ENCODE measurements at regions not wholly inside any gene's neighbourhood (a gene's known extent, or its start where the extent isn't known, plus 50 kb on each side); places are given as distances from the start of the nearest gene placed in this dataset.
"Not testable (repeated sequence)": the region's sequence is repeated elsewhere in the genome, so short reads cannot be mapped to it uniquely, and the experiment has no call there.

DNA sequence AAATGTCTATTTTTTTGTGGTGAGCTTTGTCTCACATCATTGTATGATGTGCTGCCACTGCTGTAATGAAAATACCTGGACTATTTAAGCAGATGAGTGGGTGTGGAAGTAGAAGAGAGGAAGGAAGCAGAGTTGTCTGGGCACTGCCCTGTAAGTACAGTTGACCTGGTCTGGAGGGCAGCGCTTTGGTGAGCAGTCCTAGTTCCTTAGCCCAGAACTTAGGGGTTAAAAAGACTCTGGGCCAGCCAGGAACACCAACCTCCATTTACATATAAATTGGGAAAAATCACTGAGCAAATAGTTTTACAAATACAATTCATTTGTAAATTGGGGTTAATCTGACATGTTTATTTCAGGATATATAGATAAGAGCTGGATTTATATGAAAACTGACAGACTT lies 347.1 kb upstream of the FAT1 start:
- DNase-seq = no peak

DNA sequence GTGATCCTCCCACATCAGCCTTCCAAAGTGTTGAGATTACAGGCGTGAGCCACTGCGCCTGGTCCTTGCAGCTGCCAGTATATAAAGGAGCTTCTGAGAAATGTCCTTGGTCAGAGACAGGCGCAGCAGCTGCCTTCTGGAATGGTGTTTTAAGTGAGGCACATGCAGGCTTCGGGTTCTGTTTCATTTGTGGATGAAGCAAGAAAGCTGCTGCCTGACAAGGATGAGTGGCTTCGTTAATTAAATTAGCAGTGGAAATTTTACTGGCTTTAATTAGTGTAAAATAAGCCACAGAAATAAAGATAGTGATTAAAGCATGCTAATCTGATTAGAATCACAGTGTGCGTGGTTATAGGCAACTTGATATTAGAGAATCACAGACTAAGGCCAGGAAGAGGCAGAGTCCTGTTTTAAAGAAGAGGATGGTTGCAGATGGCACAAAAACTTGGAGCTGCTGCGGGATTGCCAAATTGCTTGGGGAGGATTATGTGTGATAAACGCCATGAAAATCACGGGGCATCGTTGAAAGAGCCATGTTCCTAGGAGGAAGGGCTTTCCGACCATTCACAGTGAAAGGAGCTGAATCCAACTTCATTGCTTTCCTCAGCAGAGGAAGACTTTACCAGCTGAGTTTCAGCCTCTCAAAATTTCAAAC lies 348.4 kb upstream of the FAT1 start:
- no peak for DNase-seq

DNA sequence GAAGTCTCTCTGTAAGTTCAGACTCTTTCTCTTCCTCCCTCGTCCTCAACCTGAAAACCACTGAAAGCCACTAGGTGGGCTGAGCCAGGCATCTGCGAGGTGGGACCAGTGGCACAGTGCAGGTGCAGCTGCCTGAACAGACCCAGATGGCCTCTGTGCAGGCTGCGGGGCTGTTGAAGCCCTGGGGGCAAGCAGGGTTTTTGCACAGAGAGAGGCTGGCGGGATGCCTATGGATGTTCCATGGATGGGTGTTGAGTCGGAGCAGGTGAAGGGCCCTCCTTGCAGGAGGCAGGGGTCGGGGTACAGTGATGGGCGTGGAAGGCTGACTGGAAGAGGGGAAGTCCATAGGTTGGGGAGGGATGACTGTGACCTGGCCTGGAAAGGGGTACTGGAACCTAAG lies 350.2 kb upstream of the FAT1 start:
- no peak for DNase-seq

DNA sequence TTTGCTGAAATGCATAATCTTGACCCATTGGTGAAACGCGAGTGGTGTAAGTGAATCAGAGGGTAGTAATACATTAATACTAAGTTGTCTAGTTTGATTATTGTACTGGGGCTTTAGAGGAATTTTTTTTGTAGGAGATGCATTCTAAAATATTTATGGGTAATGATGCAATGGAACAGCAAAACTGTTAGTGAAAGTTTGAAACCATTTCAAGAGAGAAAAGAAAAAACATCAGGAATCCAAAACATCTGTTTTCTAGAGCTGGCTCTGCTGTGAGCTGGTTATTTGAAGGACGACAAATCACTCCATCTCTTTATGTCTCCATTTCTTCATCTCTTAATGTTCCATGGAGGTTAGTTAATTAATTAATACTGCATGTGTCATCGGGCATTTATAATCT lies 351.9 kb upstream of the FAT1 start:
- DNase-seq = no peak

DNA sequence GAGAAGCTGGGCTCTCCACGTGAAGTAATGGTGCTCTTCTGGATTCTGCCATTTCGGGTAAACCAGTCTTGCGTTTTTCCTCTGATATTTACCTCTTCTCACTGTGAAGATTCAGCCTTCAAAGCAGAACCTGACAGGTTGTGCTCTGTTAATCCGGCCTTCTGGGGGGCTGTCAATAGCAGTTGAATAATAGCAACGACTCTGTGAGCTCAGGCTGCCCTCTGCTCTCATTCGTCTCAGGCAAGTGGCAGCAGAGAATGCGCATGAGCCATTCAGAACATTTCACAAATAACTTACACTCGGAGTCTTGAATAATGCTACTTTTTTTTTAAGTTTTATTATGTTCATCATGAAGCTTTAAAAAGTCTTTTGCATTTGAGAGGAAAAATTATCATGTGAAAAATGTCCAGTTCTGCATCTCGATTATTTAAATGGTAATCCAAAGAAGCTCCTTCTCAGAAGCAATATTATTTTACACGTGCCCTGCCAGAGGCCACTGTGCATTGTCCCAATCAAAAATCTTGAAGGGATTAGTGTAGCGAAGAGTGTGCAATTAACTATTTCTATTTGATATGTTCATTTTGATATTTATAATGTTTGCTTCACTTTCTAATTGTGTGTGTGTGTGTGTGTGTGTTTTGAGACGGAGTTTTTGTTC lies 354.2 kb upstream of the FAT1 start:
- no peak for DNase-seq

DNA sequence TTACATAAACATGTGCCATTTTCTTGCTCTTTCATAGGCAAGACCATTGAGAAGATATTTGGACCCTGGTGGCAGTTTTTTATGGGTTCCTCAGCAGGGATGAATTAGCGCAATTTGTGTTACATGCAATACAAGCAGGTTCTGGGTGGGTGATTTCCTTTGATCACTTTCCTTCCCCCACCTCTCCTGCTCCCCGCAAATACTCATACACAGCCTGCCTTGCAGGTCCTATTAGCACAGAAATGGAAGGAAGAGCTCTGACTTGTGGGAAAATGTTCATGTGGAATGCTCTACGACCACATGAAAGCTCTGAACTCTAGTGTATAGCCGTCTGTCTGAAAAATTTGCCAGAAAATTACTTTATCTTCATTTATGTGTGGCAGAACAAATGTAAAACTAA lies 361.0 kb upstream of the FAT1 start:
- no peak for DNase-seq

DNA sequence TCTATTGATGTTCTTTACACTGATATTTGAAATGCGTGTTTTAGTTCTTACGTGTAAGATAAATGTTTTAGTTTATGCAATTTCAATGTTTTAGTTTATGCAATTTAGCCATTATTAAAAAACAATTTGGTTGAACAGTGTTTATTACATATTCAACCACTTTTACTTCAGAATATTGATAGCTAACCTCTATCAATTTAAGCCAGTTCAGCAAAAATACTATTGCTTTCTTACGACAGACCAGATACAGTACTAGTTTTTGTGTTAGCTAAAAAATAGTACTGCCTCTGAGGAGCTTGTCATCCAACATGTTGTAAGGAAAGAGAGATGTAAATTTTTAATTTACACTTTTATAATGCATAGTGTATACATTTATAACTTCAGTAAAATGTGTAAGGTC lies 361.7 kb upstream of the FAT1 start:
- no peak for DNase-seq

DNA sequence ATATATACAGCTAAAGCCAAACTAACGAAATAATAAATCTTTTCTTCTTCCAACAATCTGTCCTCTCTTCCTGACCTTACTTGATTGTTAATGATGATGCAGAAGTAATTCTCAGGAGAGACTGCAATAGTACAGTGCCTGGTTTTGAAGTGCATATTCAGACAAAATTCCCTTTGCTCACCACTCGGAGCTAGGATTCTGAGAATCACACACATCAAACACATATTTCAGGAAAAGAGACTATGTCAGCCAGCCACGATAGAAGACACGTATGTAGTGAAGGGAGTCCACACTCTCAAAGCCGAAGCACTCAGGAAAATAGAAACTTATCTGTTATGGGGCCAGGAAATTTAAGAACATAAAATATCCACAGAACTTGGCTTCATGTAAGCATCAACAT lies 362.5 kb upstream of the FAT1 start:
- DNase-seq = no peak

DNA sequence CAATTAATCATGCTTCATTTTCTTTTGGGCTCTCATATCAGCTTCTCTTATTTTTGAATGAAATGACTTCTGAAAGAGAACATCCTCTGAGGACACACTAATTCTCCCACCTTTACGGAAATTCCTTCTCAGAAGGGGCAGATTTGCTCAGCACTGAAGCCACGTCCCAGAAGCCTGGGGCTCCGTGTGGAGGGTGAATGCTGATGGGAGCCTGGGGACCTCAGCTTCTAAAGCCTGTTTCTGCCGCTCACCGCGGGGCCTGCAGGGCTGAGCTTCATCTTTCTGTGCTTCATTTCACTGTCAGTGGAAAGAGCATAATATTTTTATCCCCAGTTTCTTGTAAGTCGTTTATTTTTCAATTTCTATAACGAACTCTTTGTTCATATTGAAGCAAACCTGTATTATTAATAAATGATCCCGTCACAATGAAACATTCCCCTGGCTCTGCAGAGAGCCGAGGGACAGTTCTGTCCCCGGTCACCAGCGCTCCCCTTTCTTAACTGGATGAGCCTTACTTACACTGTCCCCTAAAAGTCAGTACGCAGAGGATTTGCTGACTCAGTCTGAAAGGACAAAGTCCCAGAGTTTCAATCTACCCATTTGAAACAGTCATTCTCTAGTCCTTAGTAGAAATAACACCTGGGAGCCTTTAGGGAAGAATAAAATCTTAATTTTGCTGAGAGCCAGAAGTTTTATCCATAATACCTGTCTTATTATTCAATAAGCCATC lies 364.6 kb upstream of the FAT1 start:
- no peak for DNase-seq

DNA sequence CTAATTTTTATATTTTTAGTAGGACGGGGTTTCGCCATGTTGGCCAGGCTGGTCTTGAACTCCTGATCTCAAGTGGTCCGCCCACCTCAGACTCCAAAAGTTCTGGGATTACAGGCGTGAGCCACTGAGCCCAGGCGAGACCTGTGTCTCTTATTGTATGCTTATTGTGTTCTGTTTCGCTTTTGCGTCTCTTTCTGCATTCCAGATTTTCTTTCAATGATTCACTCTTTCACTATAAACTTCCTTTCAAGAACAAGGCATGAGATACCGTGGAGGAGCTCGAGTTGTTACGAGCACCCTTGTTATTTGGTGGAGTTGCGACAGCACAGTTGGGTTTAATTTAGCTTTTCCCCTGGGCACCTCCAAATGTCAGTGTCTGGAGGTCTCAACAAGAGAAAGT lies 366.7 kb upstream of the FAT1 start:
- DNase-seq = no peak

DNA sequence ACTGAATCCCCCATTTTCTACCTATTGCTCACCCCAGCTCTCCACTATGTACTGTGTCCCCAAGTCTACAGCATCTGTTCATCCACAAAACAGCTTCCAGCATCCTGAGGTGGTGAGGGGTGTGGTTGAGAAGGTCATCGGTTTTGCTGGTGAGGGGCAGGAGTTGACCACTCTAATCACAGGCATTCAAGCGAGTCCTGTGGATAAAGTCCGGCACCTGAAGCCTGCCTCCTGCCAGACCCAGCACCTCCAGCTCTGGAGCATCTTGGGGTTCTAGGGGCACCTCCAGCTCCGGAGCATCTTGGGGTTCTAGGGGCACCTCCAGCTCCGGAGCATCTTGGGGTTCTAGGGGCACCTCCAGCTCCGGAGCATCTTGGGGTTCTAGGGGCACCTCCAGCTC lies 367.2 kb upstream of the FAT1 start:
- not testable (repeated sequence) for DNase-seq

DNA sequence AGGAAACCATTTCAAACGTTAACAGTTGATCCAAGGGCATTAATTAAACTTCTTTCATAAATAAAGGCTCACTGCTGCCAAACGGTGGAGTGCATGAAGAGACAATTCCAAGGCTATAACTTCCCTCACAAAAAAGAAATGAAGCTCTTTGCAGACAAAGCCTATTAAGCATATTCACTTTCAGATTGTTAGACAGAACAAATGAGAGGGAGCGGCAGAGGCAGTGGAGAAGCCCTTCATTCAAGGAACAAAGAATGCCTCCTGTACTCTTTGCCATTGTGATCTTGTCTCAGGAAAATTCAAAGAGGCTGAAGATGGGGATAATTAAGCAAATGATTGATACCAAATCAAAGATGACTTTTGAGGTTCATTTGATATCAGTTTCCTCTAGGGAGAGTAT lies 370.5 kb upstream of the FAT1 start:
- DNase-seq = no peak

DNA sequence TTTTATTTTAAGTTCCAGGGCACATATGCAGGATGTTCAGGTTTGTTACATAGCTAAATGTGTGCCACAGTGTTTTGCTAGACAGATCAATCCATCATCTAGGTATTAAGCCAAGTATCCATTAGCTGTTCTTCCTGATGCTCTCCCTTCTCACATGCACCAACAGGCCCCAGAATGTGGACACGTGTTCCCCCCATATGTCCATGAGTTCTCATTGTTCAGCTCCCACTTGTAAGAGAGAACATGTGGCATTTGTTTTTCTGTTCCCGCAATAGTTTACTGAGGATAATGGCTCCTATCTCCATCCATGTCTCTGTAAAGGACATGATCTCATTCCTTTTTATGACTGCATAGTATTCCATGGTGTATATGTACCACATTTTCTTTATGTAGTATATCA lies 374.8 kb upstream of the FAT1 start:
- DNase-seq = no peak

DNA sequence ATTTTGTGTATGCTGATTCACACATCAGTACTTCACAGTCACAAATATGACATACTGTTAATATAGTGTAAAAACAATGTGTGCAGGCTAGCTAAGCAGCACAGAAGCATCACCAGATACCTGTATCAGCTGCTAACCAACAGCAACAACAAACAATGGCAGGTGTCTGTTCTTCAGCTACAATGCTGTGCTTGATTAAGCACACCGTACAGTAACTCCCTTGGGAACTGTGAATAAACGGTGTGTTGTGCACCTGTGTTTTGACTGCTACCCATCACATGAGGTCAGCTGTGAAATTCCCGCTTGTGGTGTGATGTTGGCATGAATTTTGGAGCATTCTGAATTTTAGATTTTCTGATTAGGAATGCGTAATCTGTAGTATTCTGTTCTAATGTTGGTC lies 379.7 kb upstream of the FAT1 start:
- DNase-seq = no peak

DNA sequence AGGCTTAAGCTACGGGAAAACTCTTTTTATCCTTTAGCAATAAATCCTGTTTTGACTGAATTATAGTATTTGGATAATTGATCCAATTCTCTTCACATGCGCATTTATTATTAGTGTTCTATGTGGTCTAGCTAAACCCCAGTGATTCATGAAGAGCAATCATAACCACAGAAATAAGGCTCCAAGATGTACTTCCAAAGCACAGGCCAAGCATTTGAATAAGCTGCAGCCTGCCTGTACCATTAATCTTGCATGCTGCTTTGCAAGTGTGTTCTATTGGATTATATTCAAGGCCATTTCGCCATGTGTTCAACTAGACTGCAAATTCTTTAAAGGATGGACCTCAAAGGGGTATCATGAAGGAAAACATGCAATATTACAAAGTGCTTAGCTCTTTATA lies 385.2 kb upstream of the FAT1 start:
- DNase-seq = no peak

DNA sequence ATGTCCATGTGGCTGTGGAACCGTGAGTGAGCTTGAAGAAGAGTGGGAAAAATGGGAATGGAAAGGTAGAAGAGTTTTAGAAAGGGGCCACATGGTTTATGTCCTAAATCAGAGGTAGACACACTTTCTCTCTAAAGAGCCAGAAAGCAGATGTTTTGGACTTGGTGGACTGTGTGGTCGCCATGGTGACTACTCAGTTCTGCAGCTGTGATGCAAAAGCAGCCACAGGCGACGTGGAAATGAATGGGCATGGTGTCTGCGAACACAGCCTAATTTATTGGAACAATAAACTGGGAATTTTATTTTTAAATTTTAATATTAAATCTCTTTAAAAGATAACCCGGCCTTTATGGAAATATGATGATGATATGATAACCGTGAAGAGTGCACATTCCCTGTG lies 386.0 kb upstream of the FAT1 start:
- no peak for DNase-seq

DNA sequence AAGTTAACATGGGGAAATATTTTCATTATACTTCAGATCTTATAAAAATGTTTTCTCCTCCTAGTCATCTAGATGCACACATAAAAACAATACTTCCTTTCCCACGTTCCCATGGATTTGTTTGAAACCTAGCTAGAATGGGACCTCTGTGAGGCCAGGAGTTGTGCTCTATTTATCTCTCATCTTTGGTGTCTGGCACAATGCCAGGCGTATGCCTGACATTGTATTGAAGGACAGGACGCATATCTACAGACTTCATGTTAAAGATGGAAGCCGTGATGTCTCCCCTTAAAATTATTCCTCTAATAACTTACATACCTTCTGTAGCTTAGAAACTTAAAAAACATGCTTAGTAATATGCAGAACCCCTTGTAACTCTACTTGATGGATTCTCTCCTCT lies 394.5 kb upstream of the FAT1 start:
- no peak for DNase-seq

DNA sequence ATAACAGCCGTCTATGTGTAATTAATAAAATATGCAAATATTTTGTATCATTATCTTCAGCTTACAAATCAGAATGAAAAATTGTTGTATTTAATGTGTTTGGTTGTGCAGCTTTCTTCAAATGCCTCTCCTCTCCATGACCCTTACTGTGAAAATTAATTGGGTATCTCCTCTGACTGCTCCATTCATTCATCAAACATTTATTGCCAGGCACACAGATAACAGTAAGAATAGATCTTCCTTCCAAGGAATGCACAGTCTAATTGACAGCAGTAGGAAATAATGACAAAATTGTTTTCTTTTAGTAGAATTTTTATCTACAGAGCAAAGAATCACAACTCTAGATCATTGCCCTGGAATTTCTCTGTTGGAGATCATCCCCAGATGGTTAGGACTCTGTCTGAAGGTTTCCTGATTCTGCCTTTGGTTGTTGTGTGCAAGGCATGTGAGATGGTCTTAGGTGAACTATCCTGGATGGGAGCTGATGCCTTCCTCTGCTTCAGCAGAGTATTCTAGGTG lies 395.0 kb upstream of the FAT1 start:
- DNase-seq = no peak

DNA sequence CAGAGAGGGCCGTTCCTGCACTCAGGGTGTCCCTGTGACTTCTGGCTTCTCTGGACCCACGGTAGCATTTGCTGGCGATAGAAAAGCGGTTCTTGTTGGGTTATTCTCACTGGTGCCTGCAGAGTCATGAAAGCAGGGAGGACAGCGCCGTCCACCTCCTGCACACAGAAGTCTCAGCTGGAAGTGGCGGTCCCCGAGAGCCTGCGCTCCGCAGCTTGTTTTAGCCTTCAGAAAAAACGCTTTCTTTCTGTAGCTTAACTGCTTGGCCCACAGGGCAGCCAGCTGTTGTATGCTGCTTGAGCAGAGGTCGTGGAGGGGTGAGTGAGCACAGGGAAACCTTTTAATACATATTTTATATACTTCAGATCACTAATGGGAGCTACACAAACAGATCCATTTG lies 400.7 kb upstream of the FAT1 start:
- no peak for DNase-seq

DNA sequence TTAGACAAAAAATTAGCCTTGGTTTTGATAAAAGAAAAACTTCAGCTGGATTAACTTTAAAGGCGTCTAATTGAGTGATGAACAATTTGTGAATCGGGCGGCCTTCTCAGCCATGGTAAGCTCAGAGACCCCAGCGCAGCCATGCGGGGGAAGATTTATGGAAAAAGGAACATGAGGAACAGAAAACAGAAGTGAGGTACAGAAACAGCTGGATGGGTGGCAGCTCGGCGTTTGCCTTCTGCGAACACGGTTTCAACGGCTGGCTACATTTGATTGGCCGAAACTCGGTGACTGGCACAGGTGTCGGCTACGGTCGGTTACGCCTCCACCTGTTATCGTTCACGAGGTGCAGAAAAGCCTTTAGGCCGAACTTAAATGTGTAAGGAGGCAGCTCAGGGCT lies 401.4 kb upstream of the FAT1 start:
- no peak for DNase-seq

DNA sequence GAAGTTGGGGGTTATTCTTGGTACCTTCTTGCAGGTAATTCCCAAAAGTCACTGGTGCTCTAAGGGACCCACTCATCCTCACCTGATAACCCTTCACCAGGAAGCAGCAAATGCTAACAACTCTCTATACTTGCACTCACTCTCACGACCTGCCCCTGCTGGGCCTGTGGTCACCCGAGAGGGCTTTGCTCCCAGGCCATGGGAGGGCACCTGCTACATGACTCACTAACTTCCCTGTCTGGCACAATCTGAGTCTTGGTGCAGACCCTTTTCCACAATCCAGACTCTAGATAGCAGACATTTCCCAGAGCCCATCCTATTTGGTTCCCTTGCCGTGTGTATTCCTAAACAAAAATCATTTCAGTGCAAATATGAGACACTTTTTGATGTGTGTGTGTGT lies 403.8 kb upstream of the FAT1 start:
- DNase-seq = no peak

DNA sequence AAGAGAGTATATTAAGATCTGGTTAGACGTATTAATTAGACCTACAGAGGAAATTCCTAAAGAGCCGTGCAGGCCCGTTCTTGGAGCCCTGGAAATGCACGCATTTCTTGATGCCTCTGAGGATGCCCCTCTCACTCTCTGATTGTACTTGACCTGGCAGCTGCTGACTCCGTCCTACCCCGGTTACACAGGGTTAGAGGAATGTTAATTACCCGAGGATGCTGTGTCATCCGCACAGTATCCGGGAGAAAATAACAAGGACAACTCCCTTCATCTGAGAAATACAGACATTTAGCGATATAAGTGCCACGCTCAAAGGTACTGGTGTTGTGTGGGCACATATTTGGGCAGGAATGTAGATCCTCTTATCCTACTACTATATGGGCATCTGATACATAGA lies 404.6 kb upstream of the FAT1 start:
- DNase-seq = no peak

DNA sequence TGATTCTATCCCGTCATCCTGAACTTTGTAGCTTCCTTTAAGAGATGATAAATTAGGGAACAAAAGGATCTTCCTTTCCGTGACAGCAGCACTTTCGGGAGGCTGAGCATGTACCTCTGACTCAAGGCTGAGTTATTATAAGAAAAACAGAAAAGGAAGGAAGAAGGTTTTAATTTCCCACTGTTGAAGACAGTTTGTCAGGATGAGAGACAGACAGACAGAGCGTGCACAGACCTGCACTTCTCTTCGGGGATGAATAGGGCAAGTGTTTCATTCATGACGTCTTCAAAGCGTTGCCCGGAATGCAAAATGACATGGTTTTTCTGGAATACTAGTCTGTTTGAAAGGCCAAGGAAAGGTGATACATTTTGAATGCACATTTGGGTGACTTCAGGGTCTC lies 405.3 kb upstream of the FAT1 start:
- no peak for DNase-seq

DNA sequence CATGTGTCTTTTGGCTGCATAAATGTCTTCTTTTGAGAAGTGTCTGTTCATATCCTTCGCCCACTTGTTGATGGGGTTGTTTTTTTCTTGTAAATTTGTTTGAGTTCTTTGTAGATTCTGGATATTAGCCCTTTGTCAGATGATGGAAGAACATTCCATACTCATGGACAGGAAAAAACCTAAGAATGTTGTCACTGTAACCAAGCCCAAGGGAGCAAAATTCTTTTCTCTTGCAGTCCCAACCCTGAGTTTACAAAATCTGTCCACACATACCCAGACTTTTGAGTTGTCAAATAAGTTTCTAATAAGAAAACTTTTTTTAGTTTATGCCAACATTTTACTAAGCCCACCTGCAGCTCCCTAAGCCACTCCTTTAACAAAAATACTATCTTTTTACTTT lies 408.2 kb upstream of the FAT1 start:
- DNase-seq = not testable (repeated sequence)
